A673 (cell line): ENCODE measurements at regions not wholly inside any gene's neighbourhood (a gene's known extent, or its start where the extent isn't known, plus 50 kb on each side); places are given as distances from the start of the nearest gene placed in this dataset.

Experiments
- BruUV-seq: library from RNA; stranded (reverse); fragments of 400-500 nt; replicated peaks from 2 replicates; lab custom pipeline; 2021; lab: Mats Ljungman, UMichigan
- CTCF ChIA-PET: fragments of 300-600 bp; sonication (Branson Sonifier 250); formaldehyde crosslinking; loops from one replicate; lab custom pipeline; 2022; ENCODE audit warnings: antibody characterized with exemption; lab: Charles Lee
- POLR2A ChIA-PET: fragments of 300-600 bp; sonication (Branson Sonifier 250); formaldehyde crosslinking; loops from one replicate; lab custom pipeline; 2022; ENCODE audit warnings: antibody characterized with exemption; ENCODE audit not compliant: low non-redundant PET; lab: Charles Lee
- DNase-seq: peaks from one replicate; pipeline ENCODE4 v3.0.0-alpha.2; 2015; ENCODE audit warnings: low spot score
- H3K27ac ChIP-seq: fragments of 200-600 bp; sonication (generic); 2 replicates; pipeline ENCODE4 v1.5.1; 2016; ENCODE audit warnings: mixed run types, low read depth, mild to moderate bottlenecking, mixed read lengths, antibody characterized with exemption, low read length; ENCODE audit not compliant: poor library complexity, severe bottlenecking
- H3K27me3 ChIP-seq: fragments of 200-600 bp; sonication (generic); replicated peaks from 2 replicates; pipeline ENCODE4 v1.6.1; 2017; ENCODE audit warnings: mixed run types, low read depth, mild to moderate bottlenecking, mixed read lengths, antibody characterized with exemption, low read length; ENCODE audit not compliant: insufficient read depth, poor library complexity
- H3K36me3 ChIP-seq: fragments of 200-600 bp; sonication (generic); 2 replicates; pipeline ENCODE4 v1.6.1; 2016; ENCODE audit warnings: mixed run types, mild to moderate bottlenecking, mixed read lengths, antibody characterized with exemption, low read length; ENCODE audit not compliant: insufficient read depth, poor library complexity, severe bottlenecking
- H3K4me1 ChIP-seq: fragments of 200-600 bp; sonication (generic); 2 replicates; pipeline ENCODE4 v1.6.1; 2017; ENCODE audit warnings: mixed run types, mild to moderate bottlenecking, mixed read lengths, antibody characterized with exemption, low read length; ENCODE audit not compliant: insufficient read depth, poor library complexity, severe bottlenecking
- H3K4me3 ChIP-seq: fragments of 200-600 bp; sonication (generic); 2 replicates; pipeline ENCODE4 v1.5.1; 2016; ENCODE audit warnings: low read depth, mixed run types, mild to moderate bottlenecking, mixed read lengths, low read length; ENCODE audit not compliant: poor library complexity, severe bottlenecking
- H3K9me3 ChIP-seq: fragments of 200-600 bp; sonication (generic); 2 replicates; pipeline ENCODE4 v1.6.1; 2016; ENCODE audit warnings: mixed run types, low read depth, mild to moderate bottlenecking, mixed read lengths, antibody characterized with exemption, low read length; ENCODE audit not compliant: poor library complexity, severe bottlenecking
- EZH2 ChIP-seq: fragments of 200-600 bp; sonication (generic); IDR thresholded peaks from 2 replicates; pipeline ENCODE4 v1.6.1; 2017; ENCODE audit warnings: borderline replicate concordance, low read depth, mild to moderate bottlenecking, mixed read lengths, antibody characterized with exemption, low read length; ENCODE audit not compliant: poor library complexity, severe bottlenecking
- intact Hi-C: fragments of 100-400 bp; cut with micrococcal nuclease; formaldehyde crosslinking; loops from one replicate; pipeline ENCODE4 v1.10.0; 2022; ENCODE audit not compliant: unreplicated experiment
- TF ChIP-seq, protein P1 (sequence below): fragments of 300-800, 200-600 bp; sonication (generic); conservative IDR thresholded peaks from 2 replicates; pipeline ENCODE4 v1.5.1; 2017; ENCODE audit warnings: low read depth, mild to moderate bottlenecking, antibody characterized with exemption, low read length, moderate library complexity, mixed read lengths

GRCh38 chr11:92576315-92576714, 351.7 kb downstream of the FAT3 start:
- Histone ChIP-seq H3K27me3 (no peaks in the 10 kb centered on the region), H3K9me3 (no peaks in the 10 kb centered on the region), H3K36me3 (no peaks in the 10 kb centered on the region), H3K27ac (no peak overlapping the region), H3K4me1 (no peaks in the 10 kb centered on the region), H3K4me3 (no peak overlapping the region)
- CTCF ChIA-PET = no interaction called here
- POLR2A ChIA-PET = no interaction called here
- DNase-seq = no peak
- intact Hi-C loops = no loop called here
- TF ChIP-seq, protein P1, sequence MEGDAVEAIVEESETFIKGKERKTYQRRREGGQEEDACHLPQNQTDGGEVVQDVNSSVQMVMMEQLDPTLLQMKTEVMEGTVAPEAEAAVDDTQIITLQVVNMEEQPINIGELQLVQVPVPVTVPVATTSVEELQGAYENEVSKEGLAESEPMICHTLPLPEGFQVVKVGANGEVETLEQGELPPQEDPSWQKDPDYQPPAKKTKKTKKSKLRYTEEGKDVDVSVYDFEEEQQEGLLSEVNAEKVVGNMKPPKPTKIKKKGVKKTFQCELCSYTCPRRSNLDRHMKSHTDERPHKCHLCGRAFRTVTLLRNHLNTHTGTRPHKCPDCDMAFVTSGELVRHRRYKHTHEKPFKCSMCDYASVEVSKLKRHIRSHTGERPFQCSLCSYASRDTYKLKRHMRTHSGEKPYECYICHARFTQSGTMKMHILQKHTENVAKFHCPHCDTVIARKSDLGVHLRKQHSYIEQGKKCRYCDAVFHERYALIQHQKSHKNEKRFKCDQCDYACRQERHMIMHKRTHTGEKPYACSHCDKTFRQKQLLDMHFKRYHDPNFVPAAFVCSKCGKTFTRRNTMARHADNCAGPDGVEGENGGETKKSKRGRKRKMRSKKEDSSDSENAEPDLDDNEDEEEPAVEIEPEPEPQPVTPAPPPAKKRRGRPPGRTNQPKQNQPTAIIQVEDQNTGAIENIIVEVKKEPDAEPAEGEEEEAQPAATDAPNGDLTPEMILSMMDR = no peak
- TF ChIP-seq EZH2 = no peak
- no TSS peak for BruUV-seq

GRCh38 chr11:92580908-92581307, 356.3 kb downstream of the FAT3 start:
- no peak for DNase-seq
- H3K27ac ChIP-seq = no peak overlapping the region
- POLR2A ChIA-PET = no interaction called here
- H3K4me1 ChIP-seq = no peaks in the 10 kb centered on the region
- no TSS peak for BruUV-seq
- intact Hi-C loops = no loop called here
- CTCF ChIA-PET = no interaction called here
- H3K36me3 ChIP-seq = no peaks in the 10 kb centered on the region
- H3K27me3 ChIP-seq = no peaks in the 10 kb centered on the region
- TF ChIP-seq, protein P1 = no peak
- no peak for TF ChIP-seq EZH2
- H3K9me3 ChIP-seq = no peaks in the 10 kb centered on the region
- no peak overlapping the region for H3K4me3 ChIP-seq

DNA sequence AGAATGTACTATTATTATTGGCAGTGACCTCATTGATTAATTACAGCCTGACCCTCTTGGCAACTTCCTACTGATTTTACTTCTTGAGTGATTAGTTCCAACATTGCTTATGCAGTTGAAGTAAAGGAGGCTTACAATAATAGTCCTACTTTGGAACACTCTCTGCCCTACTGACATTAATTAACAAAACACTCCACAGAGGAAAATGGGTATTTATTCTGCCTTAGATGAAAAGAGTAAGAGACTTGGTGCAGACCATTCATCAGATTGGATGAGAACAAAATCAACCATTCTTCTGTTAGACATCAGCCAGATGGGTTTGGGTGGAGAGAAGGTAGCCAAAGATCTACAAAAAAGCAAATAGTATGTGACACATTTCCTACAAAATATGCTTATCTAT, 363.8 kb downstream of the FAT3 start:
- H3K27ac ChIP-seq = no peak overlapping the region
- intact Hi-C loops = no loop called here
- H3K9me3 ChIP-seq = no peaks in the 10 kb centered on the region
- no peaks in the 10 kb centered on the region for H3K36me3 ChIP-seq
- CTCF ChIA-PET = no interaction called here
- BruUV-seq = no TSS peak
- no peak for TF ChIP-seq EZH2
- TF ChIP-seq, protein P1 = no peak
- no peaks in the 10 kb centered on the region for H3K27me3 ChIP-seq
- H3K4me1 ChIP-seq = no peaks in the 10 kb centered on the region
- no peak for DNase-seq
- POLR2A ChIA-PET = interaction anchor here (0.7 kb wide), 1 partner anchor 51 kb away, joined by 3 read pairs; no protein-coding TSS in a partner anchor
- H3K4me3 ChIP-seq = no peak overlapping the region
